T-helper 22 cell (primary cell): ENCODE measurements at regions not wholly inside any gene's neighbourhood (a gene's known extent, or its start where the extent isn't known, plus 50 kb on each side); places are given as distances from the start of the nearest gene placed in this dataset.
A peak's percentile ranks its signal among the peaks of the same experiment; 100 is the strongest.

Source experiments
- DNase-seq: peaks from one replicate; pipeline ENCODE4 v3.0.0-alpha.2; 2020; ENCODE audit warnings: low read depth

DNA sequence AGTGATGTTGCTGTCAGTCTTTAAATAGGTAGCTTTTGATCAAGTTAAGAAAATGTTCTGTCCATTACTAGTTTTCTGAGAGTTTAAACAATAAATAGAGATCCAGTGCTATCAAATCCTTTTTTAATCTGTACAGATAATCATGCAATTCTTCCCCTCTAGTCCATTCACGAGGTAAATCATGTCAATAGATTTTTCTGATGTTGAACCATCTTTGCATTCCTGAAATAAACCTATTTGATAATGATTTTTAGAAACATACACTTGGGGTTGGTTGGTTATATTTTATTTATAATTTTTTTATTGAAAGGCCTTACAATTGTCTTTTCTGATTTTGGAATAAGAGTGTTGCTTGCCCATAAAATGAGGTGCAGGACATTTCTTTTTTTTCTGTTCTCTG, 95.0 kb downstream of the FAM53A start:
- no peak for DNase-seq

DNA sequence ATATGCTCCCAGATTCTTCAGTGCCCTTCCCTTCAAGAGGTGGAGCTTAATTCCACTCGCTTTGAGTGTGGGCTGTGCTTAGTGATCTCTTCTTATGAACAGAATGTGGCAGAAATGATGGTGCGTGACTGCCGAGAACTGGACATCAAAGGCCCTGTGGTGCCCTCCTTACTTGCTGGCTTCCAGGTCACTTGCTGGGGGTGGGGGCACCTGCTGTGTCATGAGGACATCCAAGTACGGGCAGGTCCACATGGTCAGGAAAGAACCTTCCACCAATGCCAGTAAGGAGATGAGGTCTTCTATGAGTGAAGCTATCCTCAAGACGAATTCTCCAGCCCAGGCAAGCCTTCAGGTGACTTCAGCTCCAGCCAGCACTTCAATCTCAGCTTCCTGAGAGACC, 95.8 kb downstream of the FAM53A start:
- DNase-seq = no peak

DNA sequence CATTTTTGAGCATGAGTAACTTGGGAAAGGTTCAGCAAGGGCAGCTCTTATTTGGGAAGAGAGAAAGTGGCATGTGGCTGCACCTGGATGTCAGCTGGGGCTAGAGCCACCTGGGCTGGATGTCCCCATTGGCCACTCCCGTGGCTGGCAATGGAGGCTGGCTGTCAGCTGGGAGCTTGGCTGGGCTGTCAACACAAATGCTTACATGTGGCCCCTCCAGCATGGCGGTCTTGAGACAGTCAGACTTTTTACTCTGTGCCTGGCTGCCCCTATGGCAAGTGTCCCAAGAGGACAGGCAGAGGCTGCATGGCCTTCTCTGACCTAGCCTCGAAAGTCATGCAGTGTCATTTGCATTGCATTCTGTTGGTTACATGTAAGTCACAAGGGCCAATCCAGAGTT, 99.6 kb downstream of the FAM53A start:
- DNase-seq = no peak

DNA sequence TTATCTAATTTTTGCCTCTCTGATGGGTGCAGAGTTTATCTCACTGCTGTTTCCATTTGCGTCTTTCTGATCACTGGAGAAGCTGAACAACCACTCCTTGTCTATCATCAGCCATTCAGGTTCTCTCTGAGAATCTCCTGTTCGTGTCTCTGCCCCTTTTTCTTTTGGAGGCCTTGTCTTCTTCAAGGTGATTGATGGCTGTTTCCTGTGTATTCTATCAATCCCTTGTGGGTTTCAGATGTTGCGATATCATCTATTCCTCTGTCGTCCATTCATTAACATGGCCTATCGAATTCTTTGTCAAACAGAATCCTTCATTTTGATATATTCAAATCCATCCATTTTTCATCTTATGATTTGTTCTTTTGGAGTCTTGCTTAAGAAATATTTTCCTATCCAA, 100.3 kb downstream of the FAM53A start:
- no peak for DNase-seq

DNA sequence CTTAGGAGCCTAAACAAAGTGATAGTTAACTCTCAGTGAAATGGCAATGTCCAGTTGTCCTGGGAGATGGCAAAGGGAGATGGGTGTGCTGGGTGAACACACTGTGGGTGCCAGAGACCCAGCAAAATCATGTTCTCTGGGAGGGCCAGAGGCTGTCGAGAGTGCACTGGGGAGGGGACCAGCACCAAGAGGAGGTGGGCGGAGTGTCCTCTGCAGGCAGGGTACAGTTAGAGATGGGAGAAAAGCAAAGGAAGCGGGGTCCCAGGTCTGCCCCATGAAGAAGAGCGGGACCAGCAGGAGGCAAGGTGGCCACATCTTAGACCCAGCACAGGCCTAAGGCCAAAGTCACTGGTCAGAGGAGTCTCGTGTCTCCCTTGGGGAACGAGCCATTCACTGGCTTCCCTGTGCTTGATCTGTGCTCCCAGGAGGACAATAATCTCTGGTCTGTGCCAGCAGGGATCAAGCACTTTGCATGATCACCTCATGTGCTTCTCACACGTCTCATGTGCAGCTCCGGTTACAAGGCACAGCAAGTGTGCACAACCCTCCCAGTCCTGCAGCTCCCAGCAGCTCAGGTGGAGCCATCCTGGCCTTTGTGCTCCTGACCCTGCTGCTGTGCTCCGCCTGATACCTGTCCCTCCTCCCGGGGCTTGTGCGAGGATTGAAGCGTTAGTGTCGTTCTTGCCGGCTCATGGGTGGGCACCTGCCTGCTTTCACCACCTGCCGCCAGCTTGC, 100.9 kb downstream of the FAM53A start:
- DNase-seq = no peak

DNA sequence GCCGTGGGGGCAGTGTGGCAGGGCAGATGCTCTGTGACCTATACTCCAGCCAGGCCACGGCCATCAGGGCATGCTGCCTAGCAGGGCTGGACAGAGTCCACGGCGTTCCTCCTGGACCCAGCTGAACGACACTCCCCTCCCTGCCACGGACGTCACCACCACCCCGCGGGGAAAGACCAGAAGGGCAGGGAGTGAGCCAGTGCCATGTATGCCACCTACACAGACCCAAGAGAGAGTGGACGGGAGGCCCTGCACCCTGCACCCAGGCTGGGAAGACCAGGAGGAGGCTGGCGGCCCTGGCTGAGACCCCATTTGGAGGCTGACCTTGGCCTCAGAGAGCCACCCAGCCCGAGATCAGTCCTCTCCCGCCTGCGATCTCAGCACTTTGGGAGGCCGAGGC, 101.9 kb downstream of the FAM53A start:
- no peak for DNase-seq

DNA sequence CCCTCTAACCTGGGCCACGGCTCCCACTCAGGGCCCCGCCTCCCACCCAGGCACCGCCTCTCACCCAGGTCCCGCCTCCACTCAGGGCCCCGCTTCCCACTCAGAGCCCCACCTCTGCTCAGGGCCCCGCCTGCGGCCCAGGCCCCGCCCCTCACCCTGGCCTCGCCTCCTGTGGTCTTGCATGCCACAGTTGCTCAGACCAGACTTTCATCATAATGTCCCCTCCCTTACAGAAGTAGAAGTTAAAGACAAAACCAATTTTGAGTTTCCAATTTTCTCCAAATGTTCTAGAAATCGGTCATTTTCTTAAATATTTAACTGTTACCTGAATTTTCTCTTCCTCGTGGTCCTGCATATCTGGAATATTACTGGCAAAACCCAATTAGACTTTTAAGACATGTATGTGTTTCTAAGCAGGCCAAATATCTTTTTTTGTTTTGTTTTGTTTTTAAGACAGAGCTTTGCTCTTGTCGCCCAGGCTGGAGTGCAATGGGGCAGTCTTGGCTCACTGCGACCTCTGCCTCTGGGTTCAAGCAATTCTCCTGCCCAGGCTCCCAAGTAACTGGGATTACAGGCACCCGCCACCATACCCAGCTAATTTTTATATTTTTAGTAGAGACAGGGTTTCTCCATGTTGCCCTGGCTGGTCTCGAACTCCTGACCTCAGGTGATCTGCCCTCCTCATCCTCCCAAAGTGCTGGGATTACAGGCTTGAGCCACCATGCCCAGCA, 102.8 kb downstream of the FAM53A start:
- DNase-seq = peak; percentile 87

DNA sequence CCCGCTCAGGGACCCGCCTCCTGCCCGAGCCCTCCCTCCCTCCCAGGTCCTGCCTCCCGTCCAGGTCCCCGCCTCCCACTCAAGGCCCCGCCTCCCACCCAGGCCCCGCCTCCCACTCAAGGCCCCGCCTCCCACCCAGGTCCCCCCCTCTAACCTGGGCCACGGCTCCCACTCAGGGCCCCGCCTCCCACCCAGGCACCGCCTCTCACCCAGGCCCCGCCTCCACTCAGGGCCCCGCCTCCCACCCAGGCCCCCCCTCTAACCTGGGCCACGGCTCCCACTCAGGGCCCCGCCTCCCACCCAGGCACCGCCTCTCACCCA, 103.5 kb downstream of the FAM53A start:
- peak; percentile 93 for DNase-seq

DNA sequence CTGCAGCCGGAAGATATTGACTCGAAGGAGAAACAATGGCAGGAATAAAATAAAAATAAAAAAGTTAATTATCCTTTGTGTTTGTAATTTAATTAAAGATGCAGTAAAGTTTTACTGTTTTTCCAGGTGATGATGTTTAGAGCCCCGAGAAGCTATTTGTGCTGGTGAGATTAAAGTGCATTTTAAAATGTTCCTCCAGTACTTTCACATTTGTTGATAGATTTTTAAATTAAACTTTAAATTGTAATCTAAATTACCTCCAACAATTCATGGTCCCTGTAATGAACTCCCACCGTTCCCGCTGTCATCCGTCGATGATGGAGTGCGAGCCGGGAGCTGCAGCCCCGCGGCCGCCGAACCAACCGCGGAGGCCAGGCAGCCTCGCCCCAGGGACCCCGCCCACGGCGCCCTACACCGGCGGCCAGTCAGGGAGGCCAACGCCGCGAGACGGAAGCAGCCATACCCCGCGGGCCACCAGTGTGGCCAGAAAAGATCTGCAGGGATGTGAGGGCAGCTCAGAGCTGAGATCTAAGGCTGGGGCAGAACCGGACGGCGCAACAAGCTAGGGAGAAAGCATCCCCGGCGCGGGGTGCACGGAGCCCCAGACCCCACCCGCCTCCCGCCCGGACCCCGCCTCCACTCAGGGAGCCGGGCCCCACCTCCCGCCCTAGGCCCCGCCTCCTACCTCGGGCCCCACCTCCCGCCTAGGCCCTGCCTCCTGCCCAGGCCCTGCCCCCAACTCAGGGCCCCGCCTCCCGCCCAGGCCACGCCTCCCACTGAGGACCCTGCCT, 104.0 kb downstream of the FAM53A start:
- DNase-seq = no peak

DNA sequence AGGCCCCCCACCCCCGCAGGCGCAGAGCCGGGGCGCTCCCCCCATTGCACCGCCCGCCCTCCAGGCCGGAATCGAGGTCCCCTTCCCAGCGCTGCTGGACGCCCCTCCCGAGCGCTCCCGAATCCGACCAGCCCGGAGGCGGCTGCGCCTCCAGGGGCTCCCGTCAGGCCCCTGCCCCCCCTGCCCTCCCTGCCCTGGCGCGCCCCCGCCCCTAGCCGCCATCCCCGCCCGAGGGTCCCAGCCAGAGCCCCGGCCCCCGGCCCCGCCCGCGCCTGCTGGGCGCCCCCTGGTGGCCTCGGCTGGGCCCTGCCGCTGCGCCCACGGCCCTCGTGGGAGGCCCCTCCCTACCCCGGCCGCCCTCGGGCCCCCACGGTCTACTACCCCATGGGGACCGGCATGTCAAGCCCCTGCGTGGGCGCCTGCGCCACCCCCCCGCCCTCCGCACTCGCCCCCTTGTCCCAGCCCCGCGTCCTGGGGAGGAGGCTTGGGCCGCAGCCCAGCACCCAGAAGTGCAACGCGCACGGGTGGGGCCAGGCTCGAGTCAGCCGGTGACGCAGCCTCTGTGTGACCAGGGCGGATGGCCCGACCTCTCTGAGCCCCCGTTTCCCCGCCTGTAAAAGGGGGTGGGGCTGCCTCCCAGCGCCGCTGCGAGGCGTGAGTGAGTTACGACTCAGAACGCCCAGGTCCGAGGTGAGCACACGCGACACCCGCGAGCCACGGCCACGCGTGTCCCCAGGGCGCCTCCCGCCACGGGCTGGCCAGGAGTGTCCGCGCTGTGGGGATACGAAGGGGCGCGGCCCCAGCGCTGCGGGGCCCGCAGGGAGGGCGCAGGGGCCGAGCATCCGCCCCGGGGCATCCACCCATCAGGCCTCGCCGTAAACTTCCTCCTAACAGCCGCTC, 104.9 kb downstream of the FAM53A start:
- peak; percentile 70 for DNase-seq

DNA sequence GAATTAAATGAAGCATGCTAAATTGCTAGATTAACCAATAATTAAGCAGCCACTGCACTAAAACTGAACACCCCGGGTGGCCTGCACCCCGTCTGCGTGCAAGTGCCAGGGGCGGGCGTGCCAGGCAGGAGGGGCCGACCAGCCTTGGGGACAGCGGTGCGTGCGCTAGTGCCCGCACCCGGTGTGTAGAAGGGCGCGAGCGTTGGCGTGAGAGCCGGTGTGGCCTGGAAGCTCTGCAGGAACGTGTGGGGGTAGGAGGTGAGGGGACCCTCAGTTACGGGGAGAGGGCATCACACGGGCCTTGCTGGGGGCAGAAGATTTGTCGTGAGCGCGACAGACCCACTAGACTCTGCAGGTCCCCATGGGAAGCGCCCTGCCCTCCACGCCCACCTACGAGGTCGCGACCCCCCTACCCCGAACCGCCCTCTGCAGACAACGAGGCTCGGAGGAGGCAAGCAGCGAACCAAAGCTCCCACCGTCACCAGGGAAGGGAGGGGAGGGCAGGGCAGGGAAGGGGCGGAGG, 105.8 kb downstream of the FAM53A start:
- no peak for DNase-seq

DNA sequence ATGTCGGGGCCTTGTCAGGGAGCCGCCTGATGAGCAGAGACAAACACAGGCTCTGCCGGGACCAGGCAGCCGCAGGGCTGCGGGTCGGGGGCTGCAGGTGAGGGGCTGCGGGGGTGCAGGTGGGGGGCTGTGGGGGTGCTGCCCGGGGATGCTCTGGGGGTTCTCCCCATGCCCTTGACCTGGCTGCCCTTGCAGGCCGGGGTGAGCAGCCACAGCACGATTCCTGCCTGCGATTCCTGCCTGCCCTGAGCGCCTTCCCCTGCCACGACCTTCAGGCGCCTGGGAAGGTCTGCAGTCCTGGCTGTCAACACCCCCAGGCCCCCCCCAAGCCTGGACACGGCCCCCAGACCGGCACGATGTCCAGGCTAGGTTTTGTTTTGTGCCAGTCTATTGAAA, 106.3 kb downstream of the FAM53A start:
- no peak for DNase-seq

DNA sequence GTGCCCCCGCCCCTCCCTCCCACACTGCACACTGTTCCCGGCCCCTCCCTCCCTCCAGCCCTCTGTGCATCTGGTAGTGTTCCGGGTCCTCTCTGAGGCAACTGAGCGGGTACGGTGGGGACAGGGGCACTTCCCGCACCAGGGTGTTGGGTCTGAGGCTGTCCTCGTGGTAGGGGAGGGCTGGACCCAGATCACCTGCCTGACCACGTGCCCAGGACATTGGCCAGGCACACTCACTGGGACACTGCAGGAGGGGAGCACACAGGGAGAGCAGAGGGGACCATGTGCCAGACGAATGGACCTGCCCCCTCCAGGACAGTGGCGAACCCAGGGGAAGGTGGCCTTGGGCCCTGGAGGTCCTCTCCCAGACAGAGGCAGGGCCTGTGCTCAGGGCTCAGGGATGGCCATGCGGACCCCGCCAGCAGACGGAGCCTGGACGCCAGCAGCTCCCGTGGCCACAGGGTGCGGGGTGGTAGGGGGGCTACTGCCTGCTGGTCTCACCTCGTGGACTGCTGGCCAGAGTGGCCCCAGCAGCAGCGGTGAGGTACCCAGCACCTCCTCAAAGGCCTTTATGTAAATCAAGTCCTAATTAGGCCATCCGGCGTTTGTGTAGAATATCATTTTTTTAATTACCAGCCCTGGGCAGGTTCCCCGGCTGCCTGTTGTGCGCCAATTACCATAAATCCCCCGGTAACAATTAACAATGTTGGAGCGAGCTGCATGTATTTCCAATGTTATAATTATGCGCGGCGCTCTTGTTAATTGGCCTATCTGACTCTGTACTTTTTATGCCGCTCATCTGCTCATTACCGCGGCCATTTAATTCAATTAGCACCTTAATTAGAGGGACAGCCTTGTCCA, 106.9 kb downstream of the FAM53A start:
- DNase-seq = no peak

DNA sequence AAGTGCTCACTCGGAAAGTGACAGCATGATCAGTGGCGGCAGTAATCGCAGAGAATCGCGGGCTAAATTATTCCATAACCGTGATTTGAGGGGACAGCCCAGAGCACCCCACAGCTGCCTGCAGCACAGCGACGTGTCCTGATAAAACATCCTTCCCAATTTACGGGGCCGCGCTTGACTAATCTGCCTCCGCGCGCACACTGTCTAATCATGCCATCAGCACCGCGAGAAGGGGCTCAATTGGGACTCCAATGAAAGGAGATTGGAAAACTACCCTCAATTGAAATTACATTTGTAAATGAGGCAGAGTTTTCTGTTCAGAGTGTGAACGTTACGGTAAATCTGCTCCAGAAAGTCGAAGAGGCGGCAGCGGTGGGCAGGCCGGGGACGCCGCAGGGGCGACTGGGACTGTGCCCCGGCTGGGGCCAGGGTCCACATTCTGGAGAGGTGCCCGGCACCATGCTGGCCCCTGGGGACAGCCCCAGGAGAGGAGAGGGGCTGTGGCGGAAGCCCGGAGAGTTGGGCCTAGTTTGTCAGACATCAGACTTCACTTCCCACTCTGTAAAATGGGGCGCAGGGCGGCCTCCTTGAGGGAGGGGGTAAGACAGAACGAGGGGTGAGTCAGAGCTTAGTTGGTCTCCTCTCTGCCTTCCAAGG, 107.7 kb downstream of the FAM53A start:
- DNase-seq = no peak

DNA sequence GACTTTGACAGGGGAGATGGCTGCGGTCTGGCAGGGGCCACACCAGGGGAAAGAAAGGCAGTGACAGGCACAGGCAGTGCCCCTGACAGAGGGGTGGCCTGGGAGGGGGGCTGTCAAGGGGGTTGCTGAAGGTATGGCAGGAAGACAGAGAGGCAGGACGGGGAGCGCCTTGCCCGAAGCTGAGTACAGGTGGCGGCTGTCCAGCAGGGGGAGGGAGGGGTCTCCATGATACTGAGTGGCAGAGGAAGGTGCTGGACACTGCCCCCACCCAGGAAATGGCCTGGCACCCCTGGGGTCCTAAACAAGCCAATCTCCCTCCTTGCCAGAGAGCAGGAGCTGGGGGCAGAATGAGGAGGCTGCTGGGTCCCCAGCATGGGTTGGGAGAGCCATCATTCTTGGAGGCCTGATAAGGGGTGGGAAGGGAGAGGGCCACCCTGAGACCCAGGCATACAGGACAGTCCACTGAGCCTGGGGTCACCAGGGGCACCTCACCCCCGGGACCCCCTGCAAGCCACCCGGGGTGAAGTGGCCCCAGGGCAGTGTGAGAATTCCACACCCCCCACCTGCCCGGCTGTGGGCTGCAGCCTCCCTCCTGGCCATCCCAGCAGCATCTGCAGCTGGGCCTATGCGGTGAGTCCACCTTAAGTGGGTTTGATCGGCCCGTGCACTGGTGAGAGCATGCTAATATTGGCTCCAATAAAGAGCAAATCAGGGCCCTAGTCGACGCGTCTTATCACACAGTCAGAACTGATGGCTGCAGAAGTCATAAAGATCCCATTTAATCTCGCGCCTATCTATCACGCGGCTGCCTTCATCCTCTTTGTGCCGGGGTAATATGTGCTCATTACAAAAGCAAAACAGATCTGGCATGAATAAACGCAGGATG, 108.5 kb downstream of the FAM53A start:
- no peak for DNase-seq

DNA sequence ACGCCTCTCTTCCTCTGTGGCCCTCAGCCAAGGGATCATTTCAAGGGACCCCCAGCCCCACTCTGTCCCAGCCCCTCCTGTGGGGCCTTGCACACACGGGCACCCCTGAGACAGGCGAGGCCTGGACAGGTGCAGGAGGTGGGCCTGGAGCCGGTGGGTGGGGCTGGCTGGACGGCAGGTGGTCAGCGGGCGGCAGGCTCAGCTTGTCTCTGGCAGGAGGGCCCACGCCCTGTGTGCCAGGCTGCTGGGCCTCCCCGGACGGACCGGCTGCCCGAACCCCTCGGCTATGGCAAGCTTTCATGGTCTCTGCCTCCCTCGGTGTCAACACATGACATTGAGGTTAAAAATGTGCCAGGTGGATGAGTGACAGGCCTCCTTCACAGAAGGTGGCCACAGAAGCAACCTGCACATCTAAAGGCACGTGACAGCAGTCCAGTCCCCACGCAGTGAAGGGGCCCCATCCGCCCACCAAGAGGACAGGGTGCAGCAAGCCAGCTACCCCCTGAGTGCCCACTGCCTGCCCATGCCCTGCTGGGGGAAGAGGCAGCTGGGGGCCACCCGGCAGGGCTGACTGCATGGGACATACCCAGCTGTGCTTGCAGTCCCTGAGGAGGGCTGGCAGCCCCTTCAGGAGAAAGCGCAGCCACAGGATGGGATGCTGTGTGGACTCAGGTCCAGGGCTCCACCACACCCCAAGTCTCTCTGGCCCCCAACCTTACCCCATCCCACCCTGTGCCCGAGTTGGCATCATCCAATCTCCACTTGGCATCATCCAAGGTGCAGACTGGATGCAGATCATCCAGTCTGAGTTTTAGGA, 109.3 kb downstream of the FAM53A start:
- no peak for DNase-seq

DNA sequence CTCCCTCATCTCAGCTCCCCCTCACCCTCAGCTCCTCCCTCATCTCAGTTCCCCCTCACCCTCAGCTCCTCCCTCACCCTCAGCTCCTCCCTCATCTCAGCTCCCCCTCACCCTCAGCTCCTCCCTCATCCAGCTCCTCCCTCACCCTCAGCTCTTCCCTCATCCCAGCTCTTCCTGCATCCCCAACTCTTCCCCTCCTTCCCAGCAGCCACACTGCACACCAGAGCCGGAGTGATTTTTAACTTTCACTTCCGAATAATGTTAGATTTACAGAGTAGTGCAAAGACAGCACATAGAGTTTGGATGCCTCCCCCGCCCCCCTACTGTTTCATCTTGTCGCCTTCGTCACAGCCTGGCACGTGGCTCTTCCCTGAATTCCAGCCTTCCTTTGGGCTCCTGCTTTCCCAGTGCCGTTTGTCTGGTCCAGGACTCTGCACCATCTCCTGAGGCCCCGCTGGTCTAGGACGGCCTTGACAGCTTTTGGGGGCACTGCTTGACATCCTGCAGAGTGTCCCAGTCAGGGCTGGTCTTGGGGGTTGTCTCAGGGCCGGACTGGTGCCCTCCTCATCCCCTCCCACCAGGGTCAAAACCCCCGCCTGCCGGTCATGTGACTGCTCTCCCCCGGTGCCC, 110.2 kb downstream of the FAM53A start:
- no peak for DNase-seq
